Neural progenitor cell (in vitro differentiated cells): ENCODE measurements at regions not wholly inside any gene's neighbourhood (a gene's known extent, or its start where the extent isn't known, plus 50 kb on each side); places are given as distances from the start of the nearest gene placed in this dataset.

ENCODE experiments used
- EZH2phosphoT487 ChIP-seq: fragments of 200-600 bp; sonication (generic); IDR thresholded peaks from 2 replicates; pipeline ENCODE4 v1.6.1; 2017; ENCODE audit warnings: antibody characterized with exemption
- TF ChIP-seq, protein P1 (sequence below): fragments of 200-600 bp; sonication (generic); IDR thresholded peaks from 2 replicates; pipeline ENCODE4 v1.5.1; 2017; ENCODE audit warnings: antibody characterized with exemption, mild to moderate bottlenecking

GRCh38 chr9:25557645-25558300 lies 120.5 kb downstream of the TUSC1 start:
- TF ChIP-seq, protein P1, sequence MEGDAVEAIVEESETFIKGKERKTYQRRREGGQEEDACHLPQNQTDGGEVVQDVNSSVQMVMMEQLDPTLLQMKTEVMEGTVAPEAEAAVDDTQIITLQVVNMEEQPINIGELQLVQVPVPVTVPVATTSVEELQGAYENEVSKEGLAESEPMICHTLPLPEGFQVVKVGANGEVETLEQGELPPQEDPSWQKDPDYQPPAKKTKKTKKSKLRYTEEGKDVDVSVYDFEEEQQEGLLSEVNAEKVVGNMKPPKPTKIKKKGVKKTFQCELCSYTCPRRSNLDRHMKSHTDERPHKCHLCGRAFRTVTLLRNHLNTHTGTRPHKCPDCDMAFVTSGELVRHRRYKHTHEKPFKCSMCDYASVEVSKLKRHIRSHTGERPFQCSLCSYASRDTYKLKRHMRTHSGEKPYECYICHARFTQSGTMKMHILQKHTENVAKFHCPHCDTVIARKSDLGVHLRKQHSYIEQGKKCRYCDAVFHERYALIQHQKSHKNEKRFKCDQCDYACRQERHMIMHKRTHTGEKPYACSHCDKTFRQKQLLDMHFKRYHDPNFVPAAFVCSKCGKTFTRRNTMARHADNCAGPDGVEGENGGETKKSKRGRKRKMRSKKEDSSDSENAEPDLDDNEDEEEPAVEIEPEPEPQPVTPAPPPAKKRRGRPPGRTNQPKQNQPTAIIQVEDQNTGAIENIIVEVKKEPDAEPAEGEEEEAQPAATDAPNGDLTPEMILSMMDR: no peak
- TF ChIP-seq EZH2phosphoT487: no peak
